K562 (cell line): ENCODE measurements at regions not wholly inside any gene's neighbourhood (a gene's known extent, or its start where the extent isn't known, plus 50 kb on each side); places are given as distances from the start of the nearest gene placed in this dataset.

Experiments
- ATAC-seq: fragments of 200-7000 bp; cut with Tn5 transposase; 3 replicates; pipeline ENCODE4 v1.9.1; 2020; ENCODE audit warnings: moderate library complexity
- BruUV-seq: library from RNA; stranded (reverse); fragments of 400-500 nt; replicated peaks from 2 replicates; lab custom pipeline; 2021; lab: Mats Ljungman, UMichigan
- CTCF ChIA-PET: fragments of 300-600 bp; formaldehyde crosslinking; extraction: SDS; loops from one replicate; lab custom pipeline; 2021; ENCODE audit warnings: low intra/inter-chr PET ratio; lab: Yijun Ruan, JAX
- POLR2A ChIA-PET: fragments of 300-600, 350-650 bp; sonication (Branson Sonifier 250); formaldehyde crosslinking; extraction: SDS; loops from one replicate; lab custom pipeline; 2021; ENCODE audit warnings: antibody characterized with exemption, inconsistent platforms; lab: Yijun Ruan, JAX
- DNase-seq, 4 experiments: peaks; one replicate each; pipeline versions ENCODE4 v3.0.0 to v3.0.0-alpha.2; 2011 to 2018; ENCODE audit warnings: low spot score in 3 of 4, mixed read lengths in 3 of 4; ENCODE audit errors: extremely low read depth in 1 of 4
- FAIRE-seq: peaks from 2 replicates; lab custom pipeline; 2011; peaks lifted over from hg19 to GRCh38; lab: Jason Lieb, UNC
- H2AFZ ChIP-seq: 2 replicates; pipeline ENCODE4 v1.6.0; 2011; ENCODE audit warnings: low read depth, low read length, control low read depth, inconsistent platforms
- H3K27ac ChIP-seq: fragments of 200-600 bp; 3 replicates; pipeline ENCODE4 v1.8.0; 2011; ENCODE audit warnings: low read depth, mild to moderate bottlenecking, control low read depth, inconsistent platforms, low read length, moderate library complexity, mixed read lengths; ENCODE audit errors: extremely low read depth
- H3K27me3 ChIP-seq, 2 experiments: fragments of 300-600 bp in 1 of 2; 2 replicates in 1 of 2; 3 replicates in 1 of 2; pipeline versions ENCODE4 v1.6.0 to v1.8.0; 2011; ENCODE audit warnings: inconsistent platforms in 2 of 2, low read length in 2 of 2, mild to moderate bottlenecking in 1 of 2, mixed read lengths in 1 of 2, moderate library complexity in 1 of 2; ENCODE audit not compliant: control insufficient read depth in 2 of 2, insufficient read depth in 2 of 2
- H3K36me3 ChIP-seq: fragments of 300-600 bp; 3 replicates; pipeline ENCODE4 v1.8.0; 2011; ENCODE audit warnings: mild to moderate bottlenecking, low read length, inconsistent platforms; ENCODE audit not compliant: control insufficient read depth, insufficient read depth
- H3K4me1 ChIP-seq, 2 experiments: fragments of 200-600 bp in 1 of 2; replicated peaks in 1 of 2; 2 replicates in 1 of 2; 3 replicates in 1 of 2; pipeline versions ENCODE4 v1.5.1 to v1.8.0; 2011; ENCODE audit warnings: inconsistent platforms in 2 of 2, low read length in 2 of 2, mild to moderate bottlenecking in 1 of 2, mixed read lengths in 1 of 2, moderate library complexity in 1 of 2; ENCODE audit not compliant: control insufficient read depth in 2 of 2, insufficient read depth in 2 of 2
- H3K4me2 ChIP-seq: 2 replicates; pipeline ENCODE4 v1.6.1; 2011; ENCODE audit warnings: low read length, control low read depth, inconsistent platforms, mixed read lengths; ENCODE audit not compliant: insufficient read depth
- H3K4me3 ChIP-seq: fragments of 200-600 bp; sonication (generic), shearing (Covaris generic); 2 replicates; pipeline ENCODE4 v1.5.1; 2016; ENCODE audit warnings: control low read depth, inconsistent platforms
- H3K79me2 ChIP-seq: fragments of 200-600 bp; 3 replicates; pipeline ENCODE4 v1.8.0; 2011; ENCODE audit warnings: low read length, inconsistent platforms; ENCODE audit not compliant: control insufficient read depth, insufficient read depth
- H3K9ac ChIP-seq, 2 experiments: 2 replicates each; pipeline versions ENCODE4 v1.6.0 to v1.6.1; 2011; ENCODE audit warnings: low read depth in 2 of 2, low read length in 2 of 2, control low read depth in 1 of 2, inconsistent platforms in 1 of 2, mild to moderate bottlenecking in 1 of 2, mixed read lengths in 1 of 2; ENCODE audit not compliant: insufficient read depth in 1 of 2
- H3K9me1 ChIP-seq: one replicate; pipeline ENCODE4 v1.6.0; 2011; ENCODE audit warnings: inconsistent platforms, mild to moderate bottlenecking, low read length, moderate library complexity; ENCODE audit not compliant: control insufficient read depth, insufficient read depth
- H3K9me3 ChIP-seq: replicated peaks from 2 replicates; pipeline ENCODE4 v1.5.1; 2011; ENCODE audit warnings: low read depth, low read length, inconsistent platforms; ENCODE audit not compliant: control insufficient read depth, insufficient read depth
- H4K20me1 ChIP-seq: replicated peaks from 2 replicates; pipeline ENCODE4 v1.6.1; 2011; ENCODE audit warnings: low read length, inconsistent platforms, mixed read lengths; ENCODE audit not compliant: control insufficient read depth, insufficient read depth
- MAZ ChIP-seq, 2 experiments: fragments of 450-650 bp in 1 of 2; sonication (generic) in 1 of 2; formaldehyde crosslinking; IDR thresholded peaks in 1 of 2; conservative IDR thresholded peaks in 1 of 2; 2 replicates each; pipeline versions ENCODE4 v1.4.0 to v1.5.0; 2020; ENCODE audit warnings: mild to moderate bottlenecking in 1 of 2, missing genetic modification reagents in 1 of 2
- NFE2 ChIP-seq: IDR thresholded peaks from 2 replicates; pipeline ENCODE4 v1.6.1; 2014; ENCODE audit warnings: antibody characterized with exemption, low read depth
- NUFIP1 ChIP-seq: fragments of 450-650 bp; IDR thresholded peaks from 2 replicates; pipeline ENCODE4 v1.6.1; 2018; ENCODE audit not compliant: partially characterized antibody
- RNF2 ChIP-seq: sonication (generic); IDR thresholded peaks from 2 replicates; pipeline ENCODE4 v1.6.1; 2016
- THRAP3 ChIP-seq: fragments of 450-650 bp; IDR thresholded peaks from 2 replicates; pipeline ENCODE4 v1.6.1; 2016; ENCODE audit warnings: mild to moderate bottlenecking, inconsistent platforms, borderline replicate concordance
- WHSC1 ChIP-seq: IDR thresholded peaks from one replicate; pipeline ENCODE4 v1.6.1; 2012; ENCODE audit warnings: low read length, control low read depth, inconsistent platforms
- ZBTB1 ChIP-seq: sonication (generic); formaldehyde crosslinking; IDR thresholded peaks from 2 replicates; pipeline ENCODE4 v1.8.1; 2023; ENCODE audit warnings: missing genetic modification reagents, low read depth, mild to moderate bottlenecking, borderline replicate concordance
- ZNF121 ChIP-seq: sonication (generic); formaldehyde crosslinking; conservative IDR thresholded peaks from 2 replicates; pipeline ENCODE4 v1.8.0; 2022; ENCODE audit warnings: missing genetic modification reagents
- ZNF184 ChIP-seq: sonication (generic); formaldehyde crosslinking; IDR thresholded peaks from 2 replicates; pipeline ENCODE4 v1.5.0; 2020; ENCODE audit warnings: missing genetic modification reagents
- ZNF445 ChIP-seq: fragments of 250-450 bp; sonication (Bioruptor Pico); IDR thresholded peaks from 2 replicates; pipeline ENCODE4 v1.4.0; 2020; ENCODE audit warnings: low read depth, mild to moderate bottlenecking, moderate library complexity
- WGBS: fragments of 100-300 bp; shearing (Covaris generic); methylation state at CpG from one replicate; pipeline ENCODE4 v1.1.6; 2016; ENCODE audit warnings: low coverage, mixed read lengths; ENCODE audit not compliant: insufficient coverage; ENCODE audit errors: missing lambda C conversion rate; 5-methylcytosine and 5-hydroxymethylcytosine counted together
- in situ Hi-C: fragments of 300-500 bp; cut with MboI; formaldehyde crosslinking; loops from 4 replicates; pipeline ENCODE4 v1.15.0; 2018; ENCODE audit warnings: inconsistent platforms, mixed read lengths
- intact Hi-C: fragments of 100-400 bp; cut with micrococcal nuclease; formaldehyde crosslinking; loops from 2 replicates; pipeline ENCODE4 v1.14.2; 2022

DNA sequence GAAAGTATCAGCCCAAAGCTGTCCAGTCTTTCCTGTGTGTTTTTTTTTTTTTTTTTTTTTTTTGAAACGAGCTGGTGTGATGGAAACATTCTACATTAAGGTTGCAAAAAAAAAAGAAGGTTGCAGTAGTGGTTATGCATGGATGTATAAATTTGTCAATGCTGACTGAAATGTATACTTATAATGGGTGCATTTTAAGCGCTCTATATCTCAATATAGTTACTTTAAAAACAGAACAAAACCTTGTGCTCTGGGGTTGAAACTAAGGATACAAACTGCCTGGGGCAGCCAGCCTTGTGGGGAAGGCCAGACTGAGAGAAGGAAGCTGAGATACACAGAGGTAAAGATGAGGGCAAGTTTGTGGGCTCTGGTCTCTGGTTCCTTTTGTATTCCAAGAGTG lies 87.3 kb upstream of the RMST start:
- DNase-seq (no peak), FAIRE-seq (no peak), ATAC-seq (no peak)
- in situ Hi-C loops (no loop called here), intact Hi-C loops (loop anchor here (10.0 kb wide), 1 partner anchor 61 kb away; no protein-coding TSS in a partner anchor)
- CTCF ChIA-PET = no interaction called here
- H3K36me3 ChIP-seq = no peaks in the 10 kb centered on the region
- H3K4me3 ChIP-seq = no peak overlapping the region
- no peak overlapping the region for H3K4me2 ChIP-seq
- no peak overlapping the region for H3K9ac ChIP-seq
- no TSS peak for BruUV-seq
- POLR2A ChIA-PET = interaction anchor here (0.6 kb wide), 1 partner anchor 1994 kb away, joined by 3 read pairs; no protein-coding TSS in a partner anchor
- no peak for TF ChIP-seq THRAP3
- TF ChIP-seq NUFIP1 = no peak
- TF ChIP-seq MAZ (CRISPR knock-in tag; conservative IDR thresholded peaks at IDR 0.05 in 1 of 2, IDR thresholded peaks at IDR 0.05 in 1 of 2) = no peak
- no peak for TF ChIP-seq ZNF184 (CRISPR knock-in tag)
- no peak for TF ChIP-seq ZBTB1
- H4K20me1 ChIP-seq = no peaks in the 10 kb centered on the region
- 0% methylated on average over 1 of the region's 2 CpGs for WGBS
- H3K79me2 ChIP-seq = no peaks in the 10 kb centered on the region
- H3K27me3 ChIP-seq = no peaks in the 10 kb centered on the region
- H3K4me1 ChIP-seq = no peaks in the 10 kb centered on the region
- H2AFZ ChIP-seq = no peak overlapping the region
- 0 out of 2 replicates have a peak, but pooled peaks cover 2% of the 10 kb centered on the region for H3K9me3 ChIP-seq
- no peak overlapping the region for H3K27ac ChIP-seq
- no peaks in the 10 kb centered on the region for H3K9me1 ChIP-seq

DNA sequence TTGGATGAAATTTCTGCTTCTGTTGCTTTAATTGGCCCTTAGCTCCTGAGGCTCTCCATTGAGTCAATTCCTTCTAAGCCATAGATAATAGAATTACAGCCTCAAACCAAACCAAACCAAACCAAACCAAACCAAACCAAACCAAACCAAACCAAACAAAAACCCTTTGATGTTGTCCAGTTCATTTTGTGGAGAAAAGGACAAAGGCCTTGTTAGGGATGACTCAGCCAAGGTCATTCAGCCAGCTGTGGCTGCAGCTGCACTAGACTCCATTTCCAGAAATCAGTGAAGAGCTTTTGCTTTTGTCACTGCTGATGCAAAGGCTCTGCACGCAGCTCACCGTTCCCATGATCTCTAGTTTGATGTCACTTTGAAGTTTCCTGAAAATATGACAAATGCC lies 82.2 kb upstream of the RMST start:
- Histone ChIP-seq H4K20me1 (no peaks in the 10 kb centered on the region), H3K9me1 (no peaks in the 10 kb centered on the region)
- TF ChIP-seq WHSC1 (no peak), ZNF445 (CRISPR knock-in tag) (no peak), ZNF121 (CRISPR knock-in tag) (no peak), NFE2 (no peak), RNF2 (no peak)
- TF ChIP-seq, all 486 proteins: peak for 0
- no peaks in the 10 kb centered on the region for H3K4me1 ChIP-seq
- no peak for DNase-seq
- H3K79me2 ChIP-seq = no peaks in the 10 kb centered on the region
- no peaks in the 10 kb centered on the region for H3K36me3 ChIP-seq
- intact Hi-C loops = no loop called here
- 4% methylated on average over 2 of the region's 2 CpGs for WGBS
- no peak overlapping the region for H3K4me2 ChIP-seq
- no peak overlapping the region for H2AFZ ChIP-seq
- ChIA-PET CTCF (no interaction called here), POLR2A (no interaction called here)
- in situ Hi-C loops = no loop called here
- H3K27ac ChIP-seq = no peak overlapping the region
- H3K4me3 ChIP-seq = no peak overlapping the region
- no peak for FAIRE-seq
- no peaks in the 10 kb centered on the region for H3K27me3 ChIP-seq
- H3K9ac ChIP-seq = no peak overlapping the region
- no TSS peak for BruUV-seq
- no peak for ATAC-seq
- peaks cover 2% of the 10 kb centered on the region; the same call in 1 of the 2 replicates for H3K9me3 ChIP-seq
